HepG2 (cell line): ENCODE measurements at regions not wholly inside any gene's neighbourhood (a gene's known extent, or its start where the extent isn't known, plus 50 kb on each side); places are given as distances from the start of the nearest gene placed in this dataset.

ENCODE experiments used
- CENPT ChIP-seq: sonication (generic); formaldehyde crosslinking; IDR thresholded peaks from 2 replicates; pipeline ENCODE4 v1.8.0; 2022; ENCODE audit warnings: low read depth, mild to moderate bottlenecking, moderate library complexity, missing genetic modification reagents
- HMGXB4 ChIP-seq, 2 experiments: sonication (generic) in 1 of 2; formaldehyde crosslinking in 1 of 2; IDR thresholded peaks; 2 replicates each; pipeline versions ENCODE4 v1.4.0 to v1.6.1; 2018 to 2020; ENCODE audit warnings: missing genetic modification reagents in 2 of 2, borderline replicate concordance in 1 of 2, low read depth in 1 of 2, mild to moderate bottlenecking in 1 of 2, missing biosample characterization in 1 of 2
- HOXA9 ChIP-seq: sonication (generic); formaldehyde crosslinking; IDR thresholded peaks from 2 replicates; pipeline ENCODE4 v1.8.1; 2022; ENCODE audit warnings: missing genetic modification reagents, mild to moderate bottlenecking, moderate library complexity, borderline replicate concordance
- IRX3 ChIP-seq: sonication (generic); formaldehyde crosslinking; IDR thresholded peaks from 2 replicates; pipeline ENCODE4 v1.8.1; 2023; ENCODE audit warnings: mild to moderate bottlenecking, low read depth, missing genetic modification reagents, borderline replicate concordance
- MLLT10 ChIP-seq: sonication (generic); formaldehyde crosslinking; IDR thresholded peaks from 2 replicates; pipeline ENCODE4 v1.4.0; 2020; ENCODE audit warnings: missing genetic modification reagents
- NFE2L1 ChIP-seq: sonication (generic); formaldehyde crosslinking; IDR thresholded peaks from 2 replicates; pipeline ENCODE4 v1.4.0; 2020; ENCODE audit warnings: missing genetic modification reagents, mild to moderate bottlenecking, borderline replicate concordance
- PHB2 ChIP-seq: fragments of 450-650 bp; IDR thresholded peaks from 2 replicates; pipeline ENCODE4 v1.6.1; 2018; ENCODE audit not compliant: partially characterized antibody
- RELA ChIP-seq: sonication (generic); formaldehyde crosslinking; IDR thresholded peaks from 2 replicates; pipeline ENCODE4 v1.4.0; 2020; ENCODE audit warnings: missing genetic modification reagents
- RFX1 ChIP-seq: fragments of 450-650 bp; IDR thresholded peaks from 2 replicates; pipeline ENCODE4 v1.6.1; 2017
- SMAD1 ChIP-seq: sonication (generic); formaldehyde crosslinking; IDR thresholded peaks from 2 replicates; pipeline ENCODE4 v1.4.0; 2020; ENCODE audit warnings: missing genetic modification reagents, low read depth, mild to moderate bottlenecking, borderline replicate concordance
- SOX5 ChIP-seq: IDR thresholded peaks from 2 replicates; pipeline ENCODE4 v1.6.1; 2016; ENCODE audit warnings: borderline replicate concordance
- SPEN ChIP-seq: sonication (generic); formaldehyde crosslinking; IDR thresholded peaks from 2 replicates; pipeline ENCODE4 v1.5.1; 2020; ENCODE audit warnings: low read depth, mild to moderate bottlenecking, missing genetic modification reagents
- SRF ChIP-seq: IDR thresholded peaks from 2 replicates; pipeline ENCODE4 v1.6.1; 2011; ENCODE audit warnings: mild to moderate bottlenecking, low read depth, low read length, moderate library complexity
- TEAD3 ChIP-seq: optimal IDR thresholded peaks from 2 replicates; pipeline ENCODE3; 2016; ENCODE audit warnings: borderline replicate concordance
- TOPORS ChIP-seq: sonication (generic); formaldehyde crosslinking; IDR thresholded peaks from 2 replicates; pipeline ENCODE4 v1.8.0; 2023; ENCODE audit warnings: mild to moderate bottlenecking, missing genetic modification reagents
- ZNF101 ChIP-seq: sonication (generic); formaldehyde crosslinking; IDR thresholded peaks from 2 replicates; pipeline ENCODE4 v1.4.0; 2020; ENCODE audit warnings: mild to moderate bottlenecking, low read depth, missing genetic modification reagents, borderline replicate concordance
- ZNF275 ChIP-seq: sonication (generic); formaldehyde crosslinking; IDR thresholded peaks from 2 replicates; pipeline ENCODE4 v1.8.0; 2022; ENCODE audit warnings: missing genetic modification reagents, mild to moderate bottlenecking, inconsistent platforms, borderline replicate concordance
- ZNF407 ChIP-seq: sonication (generic); formaldehyde crosslinking; IDR thresholded peaks from one replicate; pipeline ENCODE4 v1.5.1; 2020; ENCODE audit warnings: mild to moderate bottlenecking, missing genetic modification reagents; ENCODE audit errors: not compliant biosample characterization
- ZNF468 ChIP-seq: sonication (generic); formaldehyde crosslinking; IDR thresholded peaks from 2 replicates; pipeline ENCODE4 v1.8.0; 2022; ENCODE audit warnings: mild to moderate bottlenecking, moderate library complexity, missing genetic modification reagents

GRCh38 chr6:21505574-21505990 lies 88.0 kb upstream of the SOX4 start (continued):
- no peak for TF ChIP-seq HOXA9 (CRISPR knock-in tag)
- no peak for TF ChIP-seq TOPORS (CRISPR knock-in tag)
- TF ChIP-seq NFE2L1, result no peak
- TF ChIP-seq SOX5 (CRISPR knock-in tag), result peak; percentile 96
- no peak for TF ChIP-seq MLLT10
- TF ChIP-seq ZNF468 (CRISPR knock-in tag), result no peak
- TF ChIP-seq HMGXB4 (CRISPR knock-in tag; IDR thresholded peaks at IDR 0.05; ENCODE audit: borderline replicate concordance in 1 of 2, low read depth in 1 of 2), result peak in 1 of 2 experiments; percentile 59; a peak in 1 of 4 replicates
- peak; percentile 84 for TF ChIP-seq TEAD3 (CRISPR knock-in tag)
- TF ChIP-seq SRF, result no peak
- no peak for TF ChIP-seq SMAD1 (CRISPR knock-in tag)
- TF ChIP-seq ZNF275 (CRISPR knock-in tag), result no peak
- no peak for TF ChIP-seq IRX3 (CRISPR knock-in tag)
- no peak for TF ChIP-seq RELA (CRISPR knock-in tag)
- TF ChIP-seq PHB2, result no peak
- TF ChIP-seq ZNF101, result no peak
- TF ChIP-seq ZNF407, result no peak
- TF ChIP-seq CENPT, result no peak
- TF ChIP-seq SPEN, result peak; percentile 71; the same call in 1 of the 2 replicates
- TF ChIP-seq RFX1, result no peak
